Nephron (organoid): ENCODE measurements at regions not wholly inside any gene's neighbourhood (a gene's known extent, or its start where the extent isn't known, plus 50 kb on each side); places are given as distances from the start of the nearest gene placed in this dataset.

Experiments used
- H3K27ac Mint-ChIP-seq, 3 experiments: 2 replicates each; pipeline ENCODE4 v1.8.0; 2020; ENCODE audit warnings: mixed read lengths in 3 of 3, mild to moderate bottlenecking in 2 of 3, moderate library complexity in 1 of 3
- H3K27me3 Mint-ChIP-seq: 2 replicates; pipeline ENCODE4 v1.8.0; 2021; ENCODE audit warnings: low read depth, mild to moderate bottlenecking, moderate library complexity, mixed read lengths
- H3K36me3 Mint-ChIP-seq: 2 replicates; pipeline ENCODE4 v1.8.0; 2020; ENCODE audit warnings: low read depth, mixed read lengths
- H3K4me1 Mint-ChIP-seq: 2 replicates; pipeline ENCODE4 v1.8.0; 2020; ENCODE audit warnings: mixed read lengths
- H3K4me3 Mint-ChIP-seq, 3 experiments: 2 replicates each; pipeline ENCODE4 v1.8.0; 2020; ENCODE audit warnings: mild to moderate bottlenecking in 3 of 3, mixed read lengths in 3 of 3, moderate library complexity in 2 of 3
- H3K9me3 Mint-ChIP-seq: 2 replicates; pipeline ENCODE4 v1.8.0; 2020; ENCODE audit warnings: mixed read lengths
- CTCF ChIP-seq, 3 experiments: fragments of 200-600 bp; sonication (generic); IDR thresholded peaks; one replicate each; pipeline ENCODE4 v1.5.0; 2021; ENCODE audit warnings: antibody characterized with exemption in 3 of 3; ENCODE audit not compliant: unreplicated experiment in 3 of 3

- Mint-ChIP-seq H3K27ac (peak overlapping the region in 1 of 3 experiments; percentile 36), H3K27me3 (no peaks in the 10 kb centered on the region), H3K4me1 (peaks cover 14% of the 10 kb centered on the region), H3K36me3 (no peaks in the 10 kb centered on the region), H3K4me3 (no peak overlapping the region), H3K9me3 (no peaks in the 10 kb centered on the region)
- no peak for TF ChIP-seq CTCF (IDR thresholded peaks at IDR 0.05; ENCODE audit: unreplicated experiment in 3 of 3)
Observed at GRCh38 chr11:26078231-26078821, 253.6 kb upstream of the ANO3 start.

- TF ChIP-seq CTCF (IDR thresholded peaks at IDR 0.05; ENCODE audit: unreplicated experiment in 3 of 3), result no peak
- H3K9me3 Mint-ChIP-seq, result no peaks in the 10 kb centered on the region
- H3K27me3 Mint-ChIP-seq, result no peaks in the 10 kb centered on the region
- no peaks in the 10 kb centered on the region for H3K36me3 Mint-ChIP-seq
- no peak overlapping the region for H3K4me3 Mint-ChIP-seq
- peaks cover 13% of the 10 kb centered on the region for H3K4me1 Mint-ChIP-seq
- no peak overlapping the region for H3K27ac Mint-ChIP-seq
Observed at GRCh38 chr11:26084313-26084712, 247.6 kb upstream of the ANO3 start.

GRCh38 chr11:26086028-26086427 is 245.9 kb upstream of the ANO3 start:
- Mint-ChIP-seq H3K36me3 (no peaks in the 10 kb centered on the region), H3K27me3 (no peaks in the 10 kb centered on the region), H3K27ac (no peak overlapping the region), H3K4me3 (no peak overlapping the region), H3K4me1 (peaks cover 11% of the 10 kb centered on the region), H3K9me3 (no peaks in the 10 kb centered on the region)
- no peak for TF ChIP-seq CTCF (IDR thresholded peaks at IDR 0.05; ENCODE audit: unreplicated experiment in 3 of 3)

GRCh38 chr11:26087120-26087935 is 244.6 kb upstream of the ANO3 start:
- H3K4me3 Mint-ChIP-seq, result no peak overlapping the region
- H3K27ac Mint-ChIP-seq, result no peak overlapping the region
- TF ChIP-seq CTCF (IDR thresholded peaks at IDR 0.05; ENCODE audit: unreplicated experiment in 3 of 3), result no peak
- no peaks in the 10 kb centered on the region for H3K9me3 Mint-ChIP-seq
- no peaks in the 10 kb centered on the region for H3K27me3 Mint-ChIP-seq
- H3K4me1 Mint-ChIP-seq, result peaks cover 11% of the 10 kb centered on the region
- no peaks in the 10 kb centered on the region for H3K36me3 Mint-ChIP-seq

- H3K27ac Mint-ChIP-seq, result no peak overlapping the region
- no peaks in the 10 kb centered on the region for H3K27me3 Mint-ChIP-seq
- H3K4me3 Mint-ChIP-seq, result no peak overlapping the region
- H3K9me3 Mint-ChIP-seq, result no peaks in the 10 kb centered on the region
- no peak for TF ChIP-seq CTCF (IDR thresholded peaks at IDR 0.05; ENCODE audit: unreplicated experiment in 3 of 3)
- peaks cover 11% of the 10 kb centered on the region for H3K4me1 Mint-ChIP-seq
- H3K36me3 Mint-ChIP-seq, result no peaks in the 10 kb centered on the region
Observed at GRCh38 chr11:26088391-26088790, 243.5 kb upstream of the ANO3 start.

GRCh38 chr11:26090651-26091050 is 241.3 kb upstream of the ANO3 start:
- Mint-ChIP-seq H3K27ac (no peak overlapping the region), H3K4me1 (peaks cover 11% of the 10 kb centered on the region), H3K4me3 (no peak overlapping the region), H3K27me3 (no peaks in the 10 kb centered on the region), H3K36me3 (no peaks in the 10 kb centered on the region), H3K9me3 (no peaks in the 10 kb centered on the region)
- no peak for TF ChIP-seq CTCF (IDR thresholded peaks at IDR 0.05; ENCODE audit: unreplicated experiment in 3 of 3)
